ENCODE measurements at regions not wholly inside any gene's neighbourhood (a gene's known extent, or its start where the extent isn't known, plus 50 kb on each side); places are given as distances from the start of the nearest gene placed in this dataset.

- no peak for DNase-seq
Measured at GRCh38 chr20:11550657-11551338, 366.9 kb upstream of the BTBD3 start.

DNA sequence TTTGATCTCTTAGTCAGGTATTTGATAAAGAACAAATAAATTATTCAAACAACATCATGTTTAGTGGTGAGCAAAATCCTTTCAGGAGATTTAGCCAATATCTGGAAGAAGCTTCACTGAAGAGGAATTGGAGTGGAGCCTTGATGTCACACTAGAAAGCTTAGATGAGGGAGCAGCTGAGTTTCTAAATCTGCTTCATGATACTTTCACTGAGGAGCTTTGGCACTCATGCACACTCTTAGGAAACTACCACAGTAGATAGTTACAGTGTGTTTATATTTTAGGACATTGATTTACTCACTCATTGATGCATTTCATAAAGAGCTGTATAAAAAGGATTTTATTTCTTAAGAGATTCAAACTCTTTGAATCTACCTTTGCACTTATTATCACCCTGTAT is 366.2 kb upstream of the BTBD3 start:
- no peak for DNase-seq

- no peak for DNase-seq
Measured at GRCh38 chr20:11553603-11554002, 364.1 kb upstream of the BTBD3 start.

GRCh38 chr20:11555510-11555909 is 362.2 kb upstream of the BTBD3 start:
- no peak for DNase-seq

DNA sequence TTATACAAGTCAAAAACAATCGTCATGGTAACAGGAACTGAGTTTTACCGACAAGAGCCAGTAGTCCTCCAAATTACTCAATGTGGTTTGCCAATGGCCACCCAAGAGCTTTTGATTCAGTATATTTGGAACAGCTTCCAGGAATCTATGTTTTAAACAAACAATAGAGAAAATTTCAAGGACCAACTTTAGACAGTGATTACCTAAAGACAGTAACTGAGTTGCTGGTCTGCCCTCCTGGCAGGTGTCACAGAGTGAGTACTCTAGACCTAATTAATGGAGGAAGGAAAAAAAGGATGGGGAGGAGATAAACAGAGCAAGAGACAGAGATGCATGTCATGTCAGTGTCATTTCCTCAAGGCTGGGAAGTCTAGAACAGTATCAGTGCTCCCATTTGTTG is 361.3 kb upstream of the BTBD3 start:
- DNase-seq, result no peak

GRCh38 chr20:11564491-11564890 is 353.2 kb upstream of the BTBD3 start:
- DNase-seq, result no peak

DNA sequence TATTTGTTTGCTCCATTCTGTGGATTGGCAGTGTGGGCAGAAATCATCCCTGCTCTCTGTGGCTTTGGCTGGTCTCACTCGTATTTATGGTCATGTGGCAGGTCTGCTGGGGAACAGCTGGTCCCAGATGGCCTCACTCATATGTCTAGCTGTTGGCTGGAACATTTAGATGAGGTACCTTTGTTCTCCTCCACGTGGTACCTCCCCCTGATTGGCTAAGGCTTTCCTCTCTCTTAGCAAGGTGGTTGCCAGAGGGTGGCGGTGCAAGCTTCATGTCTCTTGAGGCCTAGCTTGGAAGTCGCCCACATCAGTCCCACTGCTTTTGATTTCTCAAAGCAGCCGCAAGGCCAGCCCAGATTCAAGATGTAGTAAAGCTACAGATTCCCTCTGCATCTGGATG is 348.5 kb upstream of the BTBD3 start:
- DNase-seq, result no peak

DNA sequence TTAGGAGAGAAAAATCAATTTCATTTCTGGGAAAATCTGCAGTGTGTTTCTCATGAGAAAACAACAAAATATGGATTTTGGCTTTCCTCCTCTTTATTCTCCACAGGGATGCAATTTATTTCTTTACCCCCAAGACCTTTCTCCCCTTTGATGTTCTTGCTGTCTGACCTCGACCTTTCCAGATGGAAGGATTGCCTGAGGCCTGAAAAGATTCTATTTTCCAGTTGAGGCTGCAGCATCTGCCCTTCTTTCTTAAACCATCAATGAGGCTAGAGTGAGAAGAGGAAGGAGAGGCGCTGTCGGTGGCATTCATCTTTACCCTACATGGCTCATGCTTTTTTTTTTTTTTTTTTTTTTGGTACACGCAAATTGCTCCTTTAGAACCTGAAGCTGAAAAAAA is 344.2 kb upstream of the BTBD3 start:
- no peak for DNase-seq

DNA sequence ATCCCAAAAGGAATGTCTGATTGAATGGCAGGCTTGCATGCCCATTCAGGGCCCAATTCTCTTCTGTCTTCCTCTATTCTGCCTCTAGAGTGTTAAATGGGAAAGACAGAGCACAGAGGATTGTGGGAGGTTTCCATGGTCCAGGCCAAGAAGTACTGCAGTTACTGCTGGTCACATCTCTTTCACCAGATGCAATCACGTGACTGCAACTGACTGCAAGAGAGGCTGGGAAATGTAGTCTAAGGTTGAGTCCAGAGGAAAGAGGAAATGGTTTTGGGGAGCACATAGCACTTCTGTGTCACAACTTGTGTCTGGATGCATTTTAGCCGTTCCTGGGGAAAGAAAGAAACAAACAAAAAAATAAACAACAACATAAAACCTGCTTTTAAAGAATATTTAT is 336.4 kb upstream of the BTBD3 start:
- DNase-seq, result no peak

DNA sequence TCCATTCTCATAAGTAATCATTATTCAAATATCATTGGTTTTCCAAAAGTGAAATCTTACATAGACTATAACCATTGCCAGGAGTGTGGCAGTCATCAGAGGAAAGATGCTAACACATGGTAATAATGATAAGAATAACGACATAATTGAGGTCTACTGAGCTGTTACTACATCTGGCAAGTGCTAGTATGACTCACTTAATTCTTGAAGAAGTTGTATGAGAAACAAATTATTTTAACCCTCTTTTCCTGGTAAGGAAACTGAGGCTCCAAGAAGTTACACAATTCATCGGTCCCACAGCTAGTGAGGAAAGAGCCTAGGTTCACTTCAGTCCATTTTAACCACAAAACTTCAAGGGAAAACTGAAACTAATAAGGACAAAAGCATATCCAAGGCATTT is 335.6 kb upstream of the BTBD3 start:
- DNase-seq, result no peak

DNA sequence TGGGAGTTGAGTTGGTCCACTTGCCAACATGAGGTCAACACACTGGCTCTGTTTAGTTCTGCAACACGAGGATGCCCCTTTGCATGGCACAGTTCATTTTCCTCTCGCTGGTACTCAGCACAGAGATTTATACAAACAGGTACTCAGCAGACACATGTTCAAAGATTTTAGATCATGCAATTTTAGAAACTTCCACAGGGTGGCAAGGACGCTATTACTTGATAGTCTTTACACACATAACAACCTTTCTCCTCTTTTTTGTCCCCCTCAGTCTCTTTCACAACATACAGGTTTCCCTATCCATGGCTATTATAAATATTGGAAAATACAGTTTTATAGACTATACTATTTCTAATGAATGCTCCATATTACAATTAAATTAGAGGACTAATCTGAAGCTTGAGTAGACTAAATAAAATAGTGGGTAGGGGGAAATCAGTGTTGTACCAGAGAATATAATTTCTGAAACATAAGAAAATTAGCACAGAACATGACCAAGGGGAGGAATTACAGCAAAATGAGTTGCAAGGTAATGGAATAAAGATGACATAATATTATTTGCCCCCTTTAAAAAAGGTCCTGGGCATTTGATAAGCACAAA is 331.8 kb upstream of the BTBD3 start:
- DNase-seq, result no peak

DNA sequence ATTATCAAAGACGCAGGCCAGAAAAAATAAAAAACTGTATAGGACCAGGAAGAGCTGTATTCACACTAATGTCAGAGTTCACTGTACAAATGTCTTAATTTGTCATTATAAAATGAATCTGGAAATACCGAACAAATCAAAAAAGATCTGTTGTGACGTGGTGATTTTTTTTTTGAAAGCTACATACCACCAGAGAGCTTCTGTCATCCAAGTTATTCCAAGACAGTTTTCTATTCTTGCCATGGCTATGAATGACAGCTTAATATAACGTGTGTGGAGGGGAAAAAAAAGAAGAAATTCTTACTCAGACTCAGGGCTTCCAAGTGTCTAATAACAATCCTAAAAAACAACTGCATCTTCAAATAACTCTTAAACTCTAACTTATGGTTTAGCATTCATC is 328.8 kb upstream of the BTBD3 start:
- DNase-seq, result no peak

GRCh38 chr20:11591965-11592364 is 325.7 kb upstream of the BTBD3 start:
- DNase-seq, result no peak

DNA sequence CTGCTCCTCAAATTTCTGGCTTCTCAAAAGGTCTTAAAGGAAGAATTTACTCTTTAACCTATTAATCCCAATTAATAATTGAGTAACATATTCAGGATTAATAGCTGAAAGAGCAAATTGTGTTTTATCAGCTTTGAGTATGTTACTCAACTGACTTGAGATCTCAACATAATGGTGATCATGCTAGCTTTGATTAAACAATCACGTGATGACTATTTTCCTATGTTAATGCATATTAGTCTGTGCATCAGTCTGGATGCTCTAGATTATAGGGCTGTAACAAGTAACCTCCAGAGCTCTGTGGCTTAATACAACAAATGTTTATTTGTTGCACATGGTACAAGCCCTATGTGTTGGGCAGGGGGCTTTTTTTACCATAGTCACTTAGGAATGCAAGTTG is 313.4 kb upstream of the BTBD3 start:
- DNase-seq, result no peak

DNA sequence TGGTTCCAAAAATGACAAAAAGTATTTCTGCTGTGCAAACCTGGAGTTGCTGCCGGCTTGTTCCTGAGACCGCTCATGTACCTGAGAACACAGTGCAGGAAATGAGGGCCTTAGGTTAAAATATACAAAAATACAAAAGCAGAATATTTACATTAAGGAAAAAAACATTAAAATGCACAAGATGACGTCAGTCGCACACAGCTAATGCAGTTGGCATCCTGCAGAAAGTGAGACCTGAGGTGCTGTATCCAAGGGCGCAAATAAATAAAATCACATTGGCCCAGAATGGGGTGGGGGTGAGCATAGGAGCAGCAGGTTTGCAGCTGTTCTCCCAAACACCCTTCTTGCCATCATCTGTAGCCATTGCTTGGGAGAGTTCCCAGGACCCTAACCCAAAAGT is 310.6 kb upstream of the BTBD3 start:
- DNase-seq, result no peak

GRCh38 chr20:11608736-11609135 is 309.0 kb upstream of the BTBD3 start:
- DNase-seq, result no peak

DNA sequence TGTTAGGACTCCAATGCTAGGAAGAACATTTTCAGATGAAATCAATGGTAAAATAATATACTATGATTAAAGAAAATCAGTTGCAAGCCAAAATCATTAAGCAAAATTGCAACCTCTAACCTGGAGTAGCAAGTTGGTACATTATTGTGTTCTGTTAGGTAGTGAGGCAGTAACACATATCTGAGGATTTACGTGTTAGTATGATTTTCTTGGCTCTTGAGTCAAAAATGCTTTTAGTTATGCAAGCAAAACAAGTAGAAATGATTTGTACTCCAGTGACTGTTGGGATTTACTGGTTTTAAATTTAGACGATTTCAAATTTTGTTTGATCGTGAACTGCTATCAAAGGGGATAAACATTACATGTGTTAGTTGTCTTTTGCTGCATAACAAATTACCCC is 293.0 kb upstream of the BTBD3 start:
- no peak for DNase-seq

GRCh38 chr20:11626551-11626950 is 291.1 kb upstream of the BTBD3 start:
- DNase-seq, result no peak

GRCh38 chr20:11642866-11643265 is 274.8 kb upstream of the BTBD3 start:
- no peak for DNase-seq

- DNase-seq, result no peak
Measured at GRCh38 chr20:11646359-11646758, 271.3 kb upstream of the BTBD3 start.

GRCh38 chr20:11650566-11650965 is 267.1 kb upstream of the BTBD3 start:
- no peak for DNase-seq

DNA sequence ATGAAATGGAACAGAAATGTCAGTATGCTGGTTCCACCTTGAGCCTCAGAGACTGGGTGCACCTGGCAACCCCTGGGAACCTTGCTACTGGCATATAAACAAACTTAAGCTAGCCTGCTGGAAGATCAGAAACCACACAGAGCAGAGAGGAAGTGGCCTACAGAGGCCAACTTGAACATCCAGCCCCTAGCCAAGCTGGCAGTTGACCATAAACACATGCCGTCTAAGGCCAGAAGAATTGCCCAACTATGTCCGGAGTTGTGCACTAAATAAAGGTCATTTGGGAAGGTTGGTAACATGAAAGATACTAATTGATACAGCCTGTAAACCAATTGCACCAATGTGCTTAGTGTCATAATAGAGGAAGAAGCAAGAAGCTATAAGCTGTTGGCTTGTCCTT is 266.6 kb upstream of the BTBD3 start:
- DNase-seq, result no peak

- no peak for DNase-seq
Measured at GRCh38 chr20:11651647-11652046, 266.0 kb upstream of the BTBD3 start.

- no peak for DNase-seq
Measured at GRCh38 chr20:11652128-11652527, 265.6 kb upstream of the BTBD3 start.

DNA sequence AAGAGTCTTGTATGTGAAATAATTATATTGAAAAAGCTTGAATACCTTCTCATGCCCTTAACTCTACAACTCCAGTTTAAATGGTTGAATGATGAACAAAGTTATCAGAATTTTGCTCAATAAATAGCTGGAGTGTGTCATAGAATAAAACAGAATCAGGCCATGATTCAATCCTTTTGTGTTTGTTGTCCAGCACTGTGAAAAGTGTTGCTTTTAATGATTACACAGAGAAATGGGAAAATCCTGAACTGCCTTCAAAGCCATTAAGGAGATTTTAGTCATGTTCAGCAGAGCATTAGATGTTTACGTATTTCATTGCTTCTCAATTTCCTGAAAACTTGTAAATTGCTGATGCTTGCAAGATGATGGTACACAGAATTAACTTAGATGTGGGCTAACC is 262.9 kb upstream of the BTBD3 start:
- DNase-seq, result no peak
